C4-2B (cell line): ENCODE measurements at regions not wholly inside any gene's neighbourhood (a gene's known extent, or its start where the extent isn't known, plus 50 kb on each side); places are given as distances from the start of the nearest gene placed in this dataset.
A peak's percentile ranks its signal among the peaks of the same experiment; 100 is the strongest.

Experiments
- H3K27ac ChIP-seq: fragments of 450-650 bp; 2 replicates; pipeline ENCODE4 v1.5.1; 2017
- CTCF ChIP-seq: fragments of 450-650 bp; conservative IDR thresholded peaks from 2 replicates; pipeline ENCODE4 v1.5.1; 2017; ENCODE audit warnings: mild to moderate bottlenecking
- ZFX ChIP-seq: fragments of 450-650 bp; IDR thresholded peaks from 2 replicates; pipeline ENCODE4 v1.6.1; 2017

DNA sequence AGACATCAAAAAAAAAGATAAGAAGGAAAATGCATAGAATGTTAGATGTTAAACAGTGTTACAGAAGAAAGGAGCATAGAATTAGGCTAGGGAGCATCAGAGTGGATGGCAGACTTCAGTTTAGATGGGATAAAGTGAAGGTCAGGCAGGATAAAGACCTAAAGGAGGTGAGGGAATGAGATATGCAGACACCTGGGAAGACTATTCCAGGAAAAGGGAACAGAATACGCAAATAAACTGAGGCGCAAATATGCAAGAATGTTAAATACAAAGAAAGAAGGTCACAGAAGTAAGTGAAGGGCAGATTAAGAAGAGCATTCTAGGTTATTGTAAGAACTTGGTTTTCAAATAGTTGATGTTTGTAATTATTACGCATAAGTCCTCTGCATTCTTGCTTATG, 116.3 kb upstream of the REG3A start:
- H3K27ac ChIP-seq: no peak overlapping the region
- TF ChIP-seq ZFX (no peak), CTCF (no peak)

DNA sequence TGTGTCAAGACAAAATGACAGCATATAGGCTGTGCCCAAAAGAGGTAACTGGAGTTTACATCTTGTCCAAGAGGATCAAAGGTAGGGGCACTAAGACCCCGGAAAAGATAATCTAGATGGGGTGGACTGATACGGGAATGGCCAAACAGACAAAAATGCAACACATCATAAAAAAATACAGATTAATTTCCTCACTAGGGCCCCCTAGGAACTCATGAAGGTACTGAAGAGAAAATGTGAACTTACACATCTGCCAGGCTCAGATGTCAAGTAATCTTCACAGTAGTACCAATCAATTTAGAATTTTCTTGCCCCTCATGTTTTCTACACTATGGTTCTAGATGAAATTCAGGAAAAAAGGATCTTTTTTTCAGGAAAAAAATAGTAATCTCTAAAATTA, 115.6 kb upstream of the REG3A start:
- no peak overlapping the region for H3K27ac ChIP-seq
- TF ChIP-seq ZFX: no peak
- 0 out of 2 replicates have a peak, but pooled peaks have one; percentile 10 for TF ChIP-seq CTCF

GRCh38 chr2:79272616-79273015, 113.1 kb upstream of the REG3A start:
- H3K27ac ChIP-seq: no peak overlapping the region
- TF ChIP-seq ZFX (no peak), CTCF (no peak)

GRCh38 chr2:79271456-79271855, 111.9 kb upstream of the REG3A start:
- no peak overlapping the region for H3K27ac ChIP-seq

GRCh38 chr2:79260848-79261247, 101.3 kb upstream of the REG3A start:
- TF ChIP-seq CTCF (no peak), ZFX (no peak)
- no peak overlapping the region for H3K27ac ChIP-seq

More at GRCh38 chr2:79271456-79271855, 111.9 kb upstream of the REG3A start:
- no peak for TF ChIP-seq CTCF
- no peak for TF ChIP-seq ZFX

GRCh38 chr2:79259959-79260358, 100.4 kb upstream of the REG3A start:
- TF ChIP-seq CTCF (no peak), ZFX (no peak)
- H3K27ac ChIP-seq: no peak overlapping the region

GRCh38 chr2:79259296-79259695, 99.7 kb upstream of the REG3A start:
- no peak for TF ChIP-seq CTCF
- no peak for TF ChIP-seq ZFX
- H3K27ac ChIP-seq: no peak overlapping the region
